Upper lobe of right lung (tissue), 1 donor: ENCODE measurements at regions not wholly inside any gene's neighbourhood (a gene's known extent, or its start where the extent isn't known, plus 50 kb on each side); places are given as distances from the start of the nearest gene placed in this dataset.

ENCODE experiments used
- ATAC-seq: fragments of 200-7000 bp; cut with Tn5 transposase; one replicate; pipeline ENCODE4 v1.9.1; 2020; ENCODE audit warnings: mild to moderate bottlenecking, moderate library complexity
- DNase-seq: peaks from one replicate; pipeline ENCODE4 v3.0.0-alpha.2; 2020
- H3K27ac ChIP-seq: fragments of 200-600 bp; one replicate; pipeline ENCODE4 v1.8.0; 2022
- H3K27me3 ChIP-seq: fragments of 200-600 bp; one replicate; pipeline ENCODE4 v1.8.0; 2022; ENCODE audit warnings: mild to moderate bottlenecking
- H3K36me3 ChIP-seq: fragments of 200-600 bp; one replicate; pipeline ENCODE4 v1.8.0; 2022
- H3K4me1 ChIP-seq: fragments of 200-600 bp; one replicate; pipeline ENCODE4 v1.8.0; 2022
- H3K4me3 ChIP-seq: fragments of 200-600 bp; one replicate; pipeline ENCODE4 v1.8.0; 2022; ENCODE audit warnings: mild to moderate bottlenecking
- H3K9me3 ChIP-seq: fragments of 200-600 bp; one replicate; pipeline ENCODE4 v1.8.0; 2022
- intact Hi-C: fragments of 100-400 bp; cut with DNase I; formaldehyde crosslinking; loops from one replicate; pipeline ENCODE4 v1.11.0; 2022
- TF ChIP-seq, protein P1 (sequence below): fragments of 200-600 bp; IDR thresholded peaks from one replicate; pipeline ENCODE4 v1.8.0; 2022; ENCODE audit warnings: antibody characterized with exemption
- donor health status: DM: no; HTN: yes; CAD: no; lungs with severe emphysema.

DNA sequence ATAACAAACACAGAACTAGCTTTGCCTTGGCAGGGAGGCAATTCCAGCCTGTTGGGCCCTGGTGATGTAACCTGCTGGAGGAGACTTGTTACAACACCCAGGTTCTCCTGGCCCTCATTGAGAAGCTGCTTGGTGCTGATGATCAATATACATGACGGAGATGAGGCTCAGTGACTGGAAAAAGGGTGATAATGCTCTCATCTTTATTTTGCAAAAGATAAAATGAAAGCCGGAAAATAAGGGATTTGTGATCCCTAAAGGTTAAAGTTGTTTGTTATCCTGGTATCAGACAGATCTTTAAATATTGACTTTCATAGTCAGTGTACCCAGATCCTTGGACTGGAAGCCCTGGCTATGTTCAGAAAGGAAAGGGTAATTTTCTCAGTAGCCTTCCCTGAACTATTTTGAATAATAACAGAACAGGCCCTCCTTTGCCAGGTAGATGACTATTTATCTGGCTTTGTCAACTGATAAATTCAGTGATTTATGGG lies 118.9 kb upstream of the MEIS2 start:
- no peaks in the 10 kb centered on the region for H3K27me3 ChIP-seq
- DNase-seq: no peak
- TF ChIP-seq, protein P1, sequence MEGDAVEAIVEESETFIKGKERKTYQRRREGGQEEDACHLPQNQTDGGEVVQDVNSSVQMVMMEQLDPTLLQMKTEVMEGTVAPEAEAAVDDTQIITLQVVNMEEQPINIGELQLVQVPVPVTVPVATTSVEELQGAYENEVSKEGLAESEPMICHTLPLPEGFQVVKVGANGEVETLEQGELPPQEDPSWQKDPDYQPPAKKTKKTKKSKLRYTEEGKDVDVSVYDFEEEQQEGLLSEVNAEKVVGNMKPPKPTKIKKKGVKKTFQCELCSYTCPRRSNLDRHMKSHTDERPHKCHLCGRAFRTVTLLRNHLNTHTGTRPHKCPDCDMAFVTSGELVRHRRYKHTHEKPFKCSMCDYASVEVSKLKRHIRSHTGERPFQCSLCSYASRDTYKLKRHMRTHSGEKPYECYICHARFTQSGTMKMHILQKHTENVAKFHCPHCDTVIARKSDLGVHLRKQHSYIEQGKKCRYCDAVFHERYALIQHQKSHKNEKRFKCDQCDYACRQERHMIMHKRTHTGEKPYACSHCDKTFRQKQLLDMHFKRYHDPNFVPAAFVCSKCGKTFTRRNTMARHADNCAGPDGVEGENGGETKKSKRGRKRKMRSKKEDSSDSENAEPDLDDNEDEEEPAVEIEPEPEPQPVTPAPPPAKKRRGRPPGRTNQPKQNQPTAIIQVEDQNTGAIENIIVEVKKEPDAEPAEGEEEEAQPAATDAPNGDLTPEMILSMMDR: no peak
- no peak overlapping the region for H3K4me3 ChIP-seq
- no peak overlapping the region for H3K27ac ChIP-seq
- no peaks in the 10 kb centered on the region for H3K36me3 ChIP-seq
- H3K4me1 ChIP-seq: no peaks in the 10 kb centered on the region
- intact Hi-C loops: no loop called here
- ATAC-seq: no peak
- H3K9me3 ChIP-seq: no peaks in the 10 kb centered on the region

DNA sequence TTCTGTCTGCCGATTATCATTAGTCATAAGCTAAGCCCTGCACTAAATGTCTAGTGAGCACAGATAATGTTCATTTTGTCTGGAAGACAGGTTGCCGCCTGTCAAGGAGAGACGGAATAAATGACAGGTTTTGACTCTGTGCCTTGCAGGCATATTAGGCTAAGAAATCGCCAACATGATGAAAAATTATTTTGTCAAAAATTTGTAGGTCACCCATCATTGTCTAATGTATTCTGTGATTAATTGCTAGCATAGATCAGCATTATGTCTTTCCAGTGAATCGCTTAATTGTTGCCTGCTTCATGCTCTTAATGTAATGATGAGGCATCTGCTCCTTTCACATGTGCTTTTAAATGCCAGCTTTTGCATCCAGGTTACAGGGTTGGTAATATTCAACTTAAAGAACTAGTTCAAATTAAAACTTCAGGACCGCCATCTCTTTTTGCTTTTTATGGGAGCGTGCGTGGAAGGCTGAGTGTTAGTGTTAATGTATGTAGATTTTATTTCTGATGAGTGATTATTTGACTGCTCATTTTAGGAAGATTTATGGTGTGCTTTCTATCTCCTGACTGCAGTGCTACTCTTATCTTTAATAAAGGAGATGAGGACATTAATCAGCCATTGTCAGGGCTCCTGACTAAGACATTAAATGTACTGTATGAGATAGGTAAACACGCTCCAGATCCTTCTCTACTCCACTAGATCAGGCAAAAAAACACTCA lies 120.8 kb upstream of the MEIS2 start:
- Histone ChIP-seq H3K36me3 (no peaks in the 10 kb centered on the region), H3K27me3 (no peaks in the 10 kb centered on the region), H3K4me1 (no peaks in the 10 kb centered on the region), H3K27ac (no peak overlapping the region), H3K4me3 (no peak overlapping the region), H3K9me3 (no peaks in the 10 kb centered on the region)
- no peak for ATAC-seq
- intact Hi-C loops: no loop called here
- TF ChIP-seq, protein P1: no peak
- no peak for DNase-seq

DNA sequence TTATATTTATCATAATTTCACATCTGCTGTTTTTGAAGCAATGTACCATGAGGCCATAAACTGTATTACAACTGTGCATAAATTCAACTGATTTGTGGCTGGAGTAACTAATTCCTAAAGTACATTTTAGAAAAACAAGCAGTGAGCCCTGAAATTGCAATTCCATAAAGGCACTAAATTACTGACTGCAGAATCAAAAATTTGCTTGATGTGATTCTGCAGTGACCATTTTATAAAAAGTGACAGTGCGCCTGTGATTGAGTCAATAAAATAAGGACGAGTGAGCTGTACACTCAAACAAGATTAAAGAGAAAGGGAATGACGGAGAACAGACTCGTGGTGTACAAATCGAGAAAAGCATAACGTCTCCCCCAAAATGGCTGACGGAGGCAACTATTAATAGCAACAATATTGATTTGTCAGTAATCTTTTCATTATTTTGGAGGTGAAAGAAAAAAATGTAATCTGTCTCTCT lies 121.4 kb upstream of the MEIS2 start:
- TF ChIP-seq, protein P1: no peak
- H3K4me1 ChIP-seq: no peaks in the 10 kb centered on the region
- DNase-seq: no peak
- H3K9me3 ChIP-seq: no peaks in the 10 kb centered on the region
- no peaks in the 10 kb centered on the region for H3K27me3 ChIP-seq
- H3K27ac ChIP-seq: no peak overlapping the region
- no peak overlapping the region for H3K4me3 ChIP-seq
- H3K36me3 ChIP-seq: no peaks in the 10 kb centered on the region
- intact Hi-C loops: no loop called here
- ATAC-seq: no peak

DNA sequence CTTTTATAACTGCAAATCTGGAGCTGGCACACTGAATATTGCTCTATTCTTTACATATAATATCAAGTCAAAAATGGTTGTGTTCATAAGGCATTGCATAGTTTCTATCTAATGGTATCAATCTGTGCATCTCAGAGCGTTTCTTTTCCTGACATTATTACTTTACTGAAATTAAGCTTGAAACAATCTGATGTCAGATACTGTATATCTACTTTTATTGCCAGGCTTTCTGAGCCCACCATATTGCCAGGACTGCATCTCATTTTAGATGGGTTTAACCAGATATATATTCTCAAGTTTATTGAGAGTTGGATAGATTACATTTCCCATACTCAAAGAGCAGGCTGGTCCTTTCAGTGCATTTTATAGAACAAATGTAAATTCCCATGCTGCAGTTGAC lies 122.7 kb upstream of the MEIS2 start:
- H3K27me3 ChIP-seq: no peaks in the 10 kb centered on the region
- H3K36me3 ChIP-seq: no peaks in the 10 kb centered on the region
- no peak for DNase-seq
- ATAC-seq: no peak
- no peaks in the 10 kb centered on the region for H3K9me3 ChIP-seq
- no peak overlapping the region for H3K27ac ChIP-seq
- TF ChIP-seq, protein P1: no peak
- H3K4me3 ChIP-seq: no peak overlapping the region
- intact Hi-C loops: no loop called here
- no peaks in the 10 kb centered on the region for H3K4me1 ChIP-seq

DNA sequence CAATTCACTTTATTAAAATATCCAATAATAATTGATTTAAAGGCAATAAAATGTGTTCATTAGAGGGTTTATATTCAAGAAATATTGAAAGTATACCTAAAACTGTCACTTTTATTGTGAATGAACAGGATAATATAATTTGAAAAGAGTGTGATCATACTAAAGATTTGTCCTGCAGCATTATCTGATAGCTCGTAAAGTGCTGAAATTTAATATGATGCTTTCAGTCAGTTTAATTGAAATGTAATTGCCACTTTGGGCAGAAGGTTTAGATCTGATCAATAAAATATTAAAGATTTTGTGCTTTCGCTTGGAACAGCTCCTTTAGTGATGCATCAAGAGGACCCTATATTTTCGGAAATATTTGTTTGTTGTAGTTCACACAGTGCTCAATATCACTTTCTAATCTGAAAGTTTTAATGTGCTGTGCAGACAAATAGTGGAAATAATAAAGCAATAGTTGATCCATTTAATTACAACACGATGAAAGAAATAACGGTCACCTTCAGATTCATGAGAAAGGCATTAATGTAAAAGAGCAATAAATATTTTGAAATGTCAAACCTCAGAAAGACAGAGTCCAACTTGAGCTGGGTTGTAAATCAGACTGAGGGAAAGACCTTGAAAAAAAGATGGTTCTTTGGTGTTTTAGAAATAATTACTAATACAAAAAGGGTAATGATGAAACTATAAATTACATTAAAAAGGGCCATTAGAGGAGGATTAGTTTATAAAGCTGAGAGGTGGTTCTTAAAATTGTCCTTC lies 129.7 kb upstream of the MEIS2 start:
- ATAC-seq: no peak
- H3K4me3 ChIP-seq: no peak overlapping the region
- no peak for DNase-seq
- no peaks in the 10 kb centered on the region for H3K9me3 ChIP-seq
- H3K27me3 ChIP-seq: no peaks in the 10 kb centered on the region
- H3K4me1 ChIP-seq: no peaks in the 10 kb centered on the region
- intact Hi-C loops: no loop called here
- H3K27ac ChIP-seq: no peak overlapping the region
- H3K36me3 ChIP-seq: no peaks in the 10 kb centered on the region
- TF ChIP-seq, protein P1: no peak
